GM18505 (cell line): ENCODE measurements at regions not wholly inside any gene's neighbourhood (a gene's known extent, or its start where the extent isn't known, plus 50 kb on each side); places are given as distances from the start of the nearest gene placed in this dataset.
"Not testable (repeated sequence)": the region's sequence is repeated elsewhere in the genome, so short reads cannot be mapped to it uniquely, and the experiment has no call there.

Experiments used
- ATAC-seq: cut with Tn5 transposase; IDR thresholded peaks from one replicate; pipeline ENCODE4 v1.9.1; 2021; ENCODE audit not compliant: unreplicated experiment

DNA sequence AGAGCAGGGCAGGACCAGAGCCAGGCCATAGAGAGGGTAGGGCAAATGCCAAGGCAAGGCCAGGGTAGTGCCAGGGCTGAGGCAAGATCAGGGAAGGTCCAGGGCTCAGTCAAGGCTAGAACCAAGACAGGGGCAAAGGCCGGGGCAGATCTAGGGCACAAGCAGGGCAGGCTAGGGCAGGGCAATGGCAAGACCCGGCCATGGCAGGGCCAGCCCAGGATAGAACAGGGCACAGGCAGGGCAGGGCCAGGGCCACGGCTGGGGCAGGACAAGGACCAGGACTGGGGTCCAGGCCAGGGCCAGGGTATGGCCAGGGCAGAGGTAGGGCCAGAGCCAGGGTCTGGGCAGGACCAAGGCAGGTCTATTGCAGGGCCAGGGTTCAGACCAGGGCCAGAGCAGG is 2873.2 kb downstream of the RPIA start:
- ATAC-seq = not testable (repeated sequence)

DNA sequence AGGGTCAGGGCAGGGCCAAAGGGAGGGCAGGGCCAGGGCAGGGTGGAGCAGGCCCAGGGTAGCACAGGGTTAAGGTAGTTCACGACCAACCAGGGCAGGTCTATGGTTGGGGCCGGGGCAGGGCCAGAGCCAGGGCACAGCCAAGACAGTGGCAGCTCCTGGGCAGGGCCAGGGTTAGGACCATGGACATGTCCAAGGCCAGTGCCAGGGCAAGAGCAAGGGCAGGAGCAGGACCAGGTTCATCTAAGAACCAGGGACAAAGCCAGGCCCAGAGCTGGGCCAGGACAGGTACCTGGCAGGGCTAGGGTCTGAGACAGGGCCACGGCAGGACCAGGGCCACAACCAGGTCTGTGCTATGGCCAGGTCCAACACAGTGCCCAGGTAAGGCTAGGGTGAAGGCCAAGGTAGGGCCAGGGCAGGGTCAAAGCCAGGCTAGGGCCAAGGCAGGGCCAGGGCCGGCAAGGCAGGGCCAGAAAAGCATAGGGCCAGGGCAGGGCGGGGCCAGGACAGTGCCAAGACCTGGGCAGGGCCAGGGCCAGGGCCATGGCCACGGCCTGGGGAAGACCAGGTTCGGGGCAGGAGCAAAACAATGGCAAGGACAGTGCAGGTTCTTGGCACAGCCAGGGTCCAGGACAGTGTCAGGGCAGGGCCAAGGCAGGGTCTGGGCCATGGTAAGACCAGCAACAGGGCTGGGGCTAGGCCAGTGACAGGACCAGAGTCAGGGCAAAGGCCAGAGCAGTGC is 2874.4 kb downstream of the RPIA start:
- ATAC-seq = not testable (repeated sequence)

DNA sequence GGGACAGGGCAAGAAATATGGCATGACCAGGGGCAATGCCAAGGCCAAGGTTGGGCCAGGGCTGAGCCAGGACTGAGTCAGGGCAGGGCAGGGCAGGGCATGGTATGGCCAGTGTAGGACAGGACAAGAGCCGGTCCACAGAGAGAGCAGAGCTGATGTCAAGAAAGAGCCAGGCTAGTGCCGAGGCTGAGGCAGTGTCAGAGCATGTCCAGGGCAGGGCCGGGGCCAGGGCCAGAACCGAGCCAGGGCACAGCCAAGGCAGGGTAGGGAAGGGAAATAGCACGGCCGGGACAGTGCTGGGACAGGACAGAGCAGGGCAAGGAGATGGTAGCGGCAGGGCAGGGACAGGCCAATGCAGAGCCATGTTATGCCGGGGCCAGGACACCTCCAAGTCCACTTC is 2875.1 kb downstream of the RPIA start:
- not testable (repeated sequence) for ATAC-seq

DNA sequence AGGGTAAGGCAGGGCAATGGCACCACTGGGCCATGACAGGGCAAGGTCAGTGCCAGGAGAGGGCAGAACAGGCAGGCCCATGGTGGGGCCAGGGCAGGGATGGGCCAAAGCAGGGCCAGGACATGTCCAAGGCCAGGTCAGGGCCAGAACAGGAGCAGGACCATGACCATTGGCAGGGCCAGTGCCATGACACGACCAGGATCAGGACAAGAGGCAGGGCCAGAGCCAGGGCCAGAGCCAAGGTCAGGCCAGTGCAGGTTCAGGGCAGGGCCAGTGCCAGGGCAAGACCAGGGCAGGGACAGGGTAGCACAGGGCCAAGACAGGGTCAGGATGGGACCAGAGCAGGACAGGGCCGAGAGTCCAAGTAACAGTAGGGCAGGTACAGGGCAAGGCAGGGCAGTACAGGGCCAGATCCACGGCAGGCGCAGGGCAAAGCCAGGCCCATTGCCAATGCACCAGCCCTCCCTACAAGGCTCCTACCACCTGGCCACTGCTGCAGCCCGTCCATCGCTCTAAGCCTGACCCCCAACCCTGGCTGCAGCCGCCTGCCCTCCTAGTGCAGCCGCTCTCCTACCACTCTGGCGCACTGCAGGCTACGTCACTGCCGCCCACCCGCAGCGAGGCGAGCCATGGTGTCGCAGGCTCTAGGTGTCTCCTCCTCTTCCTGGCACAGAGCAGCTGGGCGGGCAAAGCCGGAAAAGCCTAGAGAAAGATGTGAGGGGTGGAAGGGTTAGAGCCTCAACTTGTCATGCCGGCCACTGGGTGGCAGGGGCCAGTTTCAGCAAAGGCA is 2876.3 kb downstream of the RPIA start:
- not testable (repeated sequence) for ATAC-seq

DNA sequence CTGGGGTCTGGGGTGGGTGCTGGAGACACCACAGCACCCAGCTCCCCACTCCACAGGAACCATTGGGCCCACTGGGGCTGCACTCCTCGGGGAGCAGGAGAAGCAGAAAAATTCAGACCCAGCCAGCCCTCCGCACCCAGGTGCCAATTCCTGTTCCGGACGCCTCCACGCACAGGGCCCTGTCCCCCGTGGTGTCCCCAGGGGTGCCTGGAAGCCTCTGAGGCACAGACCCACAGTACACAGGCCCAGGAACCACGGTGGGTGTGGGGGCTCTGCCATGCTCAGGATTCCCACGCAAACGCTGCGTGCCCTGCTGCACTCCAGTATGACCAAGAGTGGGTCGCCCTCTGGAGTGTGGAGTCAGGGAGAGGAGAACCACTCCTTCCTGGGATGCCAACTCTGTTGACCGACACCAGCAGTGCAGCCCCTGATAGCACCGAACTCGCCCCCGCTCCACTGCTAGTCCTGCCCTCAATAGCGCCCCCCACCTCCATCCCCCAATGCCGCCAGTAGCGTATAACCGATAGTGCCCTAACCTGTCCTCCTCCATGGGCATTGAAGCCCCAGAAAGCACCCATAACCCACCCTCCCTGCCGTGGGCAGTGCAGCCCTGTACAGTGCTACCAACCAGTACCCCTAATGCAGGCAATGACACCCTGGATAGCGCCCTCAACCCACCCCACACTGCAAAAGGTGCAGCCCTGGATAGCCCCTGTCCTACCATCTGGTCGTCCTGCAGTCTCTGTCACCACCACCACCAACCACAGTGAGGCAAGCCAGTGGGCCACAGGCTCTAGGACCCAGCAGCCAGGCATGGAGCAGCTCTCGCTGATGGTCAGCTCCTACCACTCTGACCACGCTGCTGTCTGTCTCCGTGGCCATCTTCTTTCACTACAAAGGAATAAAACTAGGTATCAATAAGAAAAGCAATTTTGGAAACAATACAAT is 2877.2 kb downstream of the RPIA start:
- ATAC-seq = not testable (repeated sequence)

DNA sequence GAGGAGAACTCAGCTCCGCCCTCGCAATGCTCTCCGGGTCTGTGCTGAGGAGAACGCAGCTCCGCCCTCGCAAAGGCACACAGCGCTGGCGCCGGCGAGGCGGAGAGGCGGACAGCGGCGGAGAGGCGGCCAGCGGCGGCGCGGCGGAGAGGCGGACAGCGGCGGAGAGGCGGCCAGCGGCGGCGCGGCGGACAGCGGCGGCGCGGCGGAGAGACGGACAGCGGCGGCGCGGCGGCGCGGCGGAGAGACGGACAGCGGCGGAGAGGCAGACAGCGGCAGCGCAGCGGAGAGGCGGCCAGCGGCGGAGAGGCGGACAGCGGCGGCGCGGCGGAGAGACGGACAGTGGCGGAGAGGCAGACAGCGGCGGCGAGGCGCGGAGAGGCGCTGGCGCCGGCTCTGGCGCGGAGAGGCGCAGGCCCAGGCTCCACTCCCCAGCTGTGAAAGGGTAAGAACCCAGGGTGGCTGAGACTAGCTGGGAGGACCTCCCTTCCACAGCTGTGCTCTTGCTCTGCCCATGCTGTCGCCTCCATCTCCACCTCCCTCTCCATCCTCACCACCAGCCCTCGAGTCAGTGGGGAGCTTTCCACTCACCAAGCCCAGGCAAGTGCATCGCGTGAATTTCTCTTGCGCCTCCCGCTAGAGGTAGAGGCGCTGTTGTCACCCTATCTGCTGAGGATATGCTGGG is 2879.9 kb downstream of the RPIA start:
- not testable (repeated sequence) for ATAC-seq

DNA sequence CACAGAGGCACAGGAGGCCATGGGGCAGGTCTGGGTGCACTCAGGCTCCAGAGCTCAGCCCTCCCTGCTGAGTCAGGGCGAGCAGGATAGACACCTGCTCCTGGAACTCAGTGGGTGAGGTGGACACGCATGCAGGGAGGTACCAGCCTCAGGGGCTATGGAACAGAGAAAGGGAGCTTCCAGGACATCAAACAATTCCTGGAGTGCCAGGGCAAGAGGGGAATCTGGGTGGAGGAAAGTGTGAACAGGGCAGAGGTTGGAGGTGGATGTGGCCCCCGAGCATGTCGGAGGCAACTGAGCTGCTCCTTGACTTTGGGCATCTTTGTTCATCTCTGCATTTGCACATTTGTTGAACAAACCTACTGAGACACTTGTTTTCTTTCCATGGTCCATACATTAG is 2881.5 kb downstream of the RPIA start:
- ATAC-seq = not testable (repeated sequence)

DNA sequence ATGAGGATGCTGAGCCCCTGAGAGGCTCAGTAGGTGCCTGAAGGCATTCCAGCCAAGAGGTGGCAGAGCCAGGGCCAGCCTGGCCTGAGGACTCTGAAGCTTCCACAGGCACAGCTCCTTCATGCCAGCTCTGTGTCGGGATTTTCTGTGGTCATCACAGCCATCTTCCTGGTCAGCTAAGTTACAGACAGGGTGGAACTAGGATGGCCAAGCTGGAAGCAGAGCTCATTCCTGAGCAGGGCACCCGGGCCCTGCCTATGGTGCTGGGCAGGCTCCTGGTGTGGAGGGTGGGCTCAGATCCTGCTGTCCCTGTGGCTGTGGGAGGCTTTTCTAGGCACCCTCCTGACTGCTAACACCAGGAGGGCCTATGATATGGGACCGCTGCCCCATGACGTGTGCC is 2882.3 kb downstream of the RPIA start:
- ATAC-seq = not testable (repeated sequence)

DNA sequence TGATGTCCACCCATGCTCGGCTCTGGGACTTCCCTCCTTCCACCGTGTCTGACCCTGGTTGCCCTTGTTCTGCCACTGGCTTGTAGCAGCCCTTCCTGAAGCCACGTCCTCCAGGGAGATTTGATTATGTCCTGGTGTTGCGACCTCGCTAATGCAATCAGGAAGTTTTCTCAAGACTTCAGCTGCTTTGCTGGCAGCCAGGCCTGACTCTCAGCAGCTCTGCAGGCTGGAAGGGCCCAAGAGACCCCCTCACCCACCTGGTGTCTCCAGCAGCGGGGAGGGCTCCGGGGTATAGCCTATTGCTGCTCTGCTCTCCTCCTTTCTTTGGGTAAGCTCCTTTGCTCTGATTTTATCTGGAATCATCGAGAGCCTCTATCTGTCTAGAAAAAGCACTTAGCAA is 2882.8 kb downstream of the RPIA start:
- not testable (repeated sequence) for ATAC-seq

DNA sequence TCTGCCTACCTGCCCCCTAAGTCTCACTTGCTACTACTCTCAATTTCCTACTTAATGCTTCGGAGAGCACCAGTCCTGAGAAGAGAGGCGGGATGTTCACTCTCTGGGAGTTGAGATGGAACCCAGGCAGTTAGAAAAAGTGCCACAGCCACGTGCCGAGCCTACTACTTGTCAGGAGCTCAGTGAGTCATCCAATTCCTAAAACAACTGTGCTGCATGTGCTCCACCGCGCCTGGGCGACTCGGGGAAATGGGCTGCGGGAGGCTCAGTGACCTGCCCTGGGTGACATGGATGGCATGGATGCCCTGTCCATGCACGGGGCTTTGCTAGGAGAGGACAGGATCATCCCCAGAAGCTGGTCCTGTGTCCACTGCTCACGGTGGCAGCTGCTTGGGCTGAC is 2884.2 kb downstream of the RPIA start:
- ATAC-seq = not testable (repeated sequence)

DNA sequence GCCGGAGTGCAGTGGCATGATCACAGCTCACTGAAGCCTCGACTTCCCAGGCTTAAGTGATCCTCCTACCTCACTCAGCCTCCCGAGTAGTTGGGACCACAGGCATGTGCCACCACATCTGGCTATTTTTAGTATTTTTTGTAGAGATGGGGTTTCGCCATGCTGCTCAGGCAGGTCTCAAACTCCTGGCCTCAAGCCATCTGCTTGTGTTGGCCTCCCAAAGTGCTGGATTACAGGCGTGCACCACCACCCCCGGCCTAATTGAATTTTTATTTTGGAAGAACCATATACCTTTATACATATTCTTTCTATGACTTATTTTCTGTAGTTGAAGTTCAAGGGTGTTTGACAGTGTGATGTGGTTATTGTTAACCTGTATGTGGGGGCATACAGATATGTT is 2885.9 kb downstream of the RPIA start:
- ATAC-seq = not testable (repeated sequence)

DNA sequence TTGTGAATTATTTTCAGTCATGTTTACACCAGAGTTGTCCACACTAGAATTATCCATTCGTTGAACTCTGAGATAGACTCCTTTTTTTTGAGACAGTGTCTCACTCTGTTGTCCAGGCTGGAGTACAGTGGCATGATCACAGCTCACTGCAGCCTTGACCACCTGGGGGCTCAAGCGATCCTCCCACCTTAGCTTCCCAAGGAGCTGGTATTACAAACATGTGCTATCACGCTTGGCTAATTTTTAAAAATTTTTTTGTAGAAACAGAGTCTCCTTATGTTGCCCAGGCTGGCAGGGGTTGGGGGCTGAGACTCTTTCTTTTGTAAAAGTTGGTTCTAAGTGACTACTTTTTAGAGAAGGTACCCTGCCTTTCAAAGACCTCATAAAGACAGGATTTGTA is 2887.2 kb downstream of the RPIA start:
- ATAC-seq = not testable (repeated sequence)

DNA sequence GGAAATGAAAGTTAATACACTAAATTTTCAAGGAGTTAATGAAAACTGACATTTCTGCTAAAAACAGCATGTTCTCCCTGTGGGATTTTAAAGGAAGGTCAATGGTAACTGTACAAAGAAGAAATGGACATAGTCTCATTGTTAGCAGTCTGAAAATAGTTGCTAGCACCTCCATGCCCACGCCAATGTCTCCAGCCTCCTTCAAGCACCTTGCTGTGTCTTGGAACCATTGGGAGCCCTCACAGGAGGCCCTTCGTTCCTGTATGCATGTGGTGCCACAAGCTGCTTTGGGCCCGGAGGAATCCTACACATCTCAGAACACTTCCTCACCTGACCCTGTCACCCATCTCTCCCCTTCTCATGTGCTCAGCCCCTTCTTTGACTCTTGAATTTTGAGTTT is 2888.1 kb downstream of the RPIA start:
- ATAC-seq = not testable (repeated sequence)

DNA sequence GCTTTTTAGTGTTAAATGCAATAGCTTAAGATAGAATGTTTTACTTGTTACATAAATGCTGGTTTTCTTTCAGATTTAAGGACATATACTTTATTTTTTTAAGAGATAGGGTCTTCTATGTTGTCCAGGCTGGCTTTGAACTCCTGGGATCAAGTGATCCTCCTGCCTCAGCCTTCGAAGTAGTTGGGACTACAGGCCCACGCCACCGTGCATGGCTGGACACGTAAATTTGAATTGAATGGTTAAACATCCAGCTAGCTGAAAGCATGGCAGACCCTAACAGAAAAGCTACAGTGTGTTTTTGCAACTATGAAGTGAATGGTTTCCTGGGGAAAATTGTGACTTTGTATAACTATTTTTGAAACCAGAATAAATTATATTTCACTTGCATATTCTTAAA is 2888.6 kb downstream of the RPIA start:
- ATAC-seq = not testable (repeated sequence)

DNA sequence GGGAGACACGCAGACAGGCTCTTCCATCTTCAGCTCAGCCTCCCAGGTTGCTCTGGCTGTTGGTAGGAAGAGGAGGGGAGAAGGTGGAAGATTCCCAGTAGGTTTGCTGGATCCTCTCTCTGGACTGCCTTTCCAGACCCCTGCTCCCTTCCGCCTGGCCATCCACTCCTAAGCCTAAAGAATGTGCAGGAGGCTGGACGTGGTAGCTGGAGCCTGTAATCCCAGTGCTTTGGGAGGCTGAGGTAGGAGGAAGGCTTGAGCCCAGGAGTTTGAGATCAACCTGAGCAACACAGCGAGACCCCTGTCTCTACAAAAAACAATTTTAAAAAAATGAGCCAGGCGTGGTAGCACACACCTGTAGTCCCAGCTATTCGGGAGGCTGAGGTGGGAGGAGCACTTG is 2895.6 kb downstream of the RPIA start:
- ATAC-seq = not testable (repeated sequence)

DNA sequence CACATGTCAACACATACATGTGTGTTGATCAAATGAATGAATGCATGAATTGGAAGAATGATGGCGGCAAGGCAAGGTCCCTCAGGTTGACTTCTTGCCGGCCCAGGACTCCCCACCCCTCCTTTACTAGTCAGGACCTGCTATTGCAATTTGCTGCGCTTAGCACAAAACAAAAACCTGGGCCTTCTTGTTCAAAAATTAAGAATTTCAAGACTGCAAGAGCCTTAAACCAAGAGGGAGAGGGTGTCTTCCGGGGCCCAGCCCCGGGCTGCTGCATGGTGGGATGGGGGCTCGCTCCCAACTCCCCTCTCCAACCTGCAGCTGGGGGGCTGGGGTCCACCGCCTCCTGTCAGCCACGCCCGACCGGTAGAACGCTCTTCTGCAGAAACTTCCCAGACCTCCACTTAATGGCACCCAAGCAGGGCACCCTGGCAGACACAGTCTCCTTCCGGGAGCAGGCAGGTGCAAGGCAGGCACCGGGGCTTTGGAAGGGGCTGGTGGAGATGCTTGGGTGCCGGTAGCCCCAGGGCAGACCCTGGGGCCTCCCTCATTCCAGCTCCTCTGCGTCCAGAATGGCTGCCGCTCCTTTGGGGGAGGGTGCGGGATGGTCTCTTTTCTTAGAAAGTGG is 2896.5 kb downstream of the RPIA start:
- ATAC-seq = not testable (repeated sequence)

DNA sequence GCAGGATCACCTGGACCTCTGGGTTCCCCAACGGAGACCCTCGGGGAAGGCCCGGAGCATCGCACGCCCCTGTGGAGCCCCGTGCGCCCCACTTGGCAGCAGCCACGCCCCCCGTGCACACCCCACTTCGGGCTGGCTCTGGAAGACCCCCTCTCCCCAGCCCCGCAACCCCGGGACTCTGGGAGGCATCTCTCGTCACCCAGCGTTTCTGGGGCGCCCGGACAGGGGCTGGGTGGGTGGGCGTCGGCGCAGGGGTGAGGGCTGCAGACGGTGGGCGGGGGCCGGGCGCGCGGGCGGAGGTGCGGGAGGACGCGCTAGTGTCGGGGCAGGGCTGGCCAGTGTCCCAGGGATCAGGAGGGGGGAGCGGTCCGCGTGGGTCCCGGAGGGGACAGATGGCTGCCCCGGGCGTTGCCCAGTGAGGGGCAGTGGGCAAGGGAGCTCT is 2897.3 kb downstream of the RPIA start:
- ATAC-seq = not testable (repeated sequence)

DNA sequence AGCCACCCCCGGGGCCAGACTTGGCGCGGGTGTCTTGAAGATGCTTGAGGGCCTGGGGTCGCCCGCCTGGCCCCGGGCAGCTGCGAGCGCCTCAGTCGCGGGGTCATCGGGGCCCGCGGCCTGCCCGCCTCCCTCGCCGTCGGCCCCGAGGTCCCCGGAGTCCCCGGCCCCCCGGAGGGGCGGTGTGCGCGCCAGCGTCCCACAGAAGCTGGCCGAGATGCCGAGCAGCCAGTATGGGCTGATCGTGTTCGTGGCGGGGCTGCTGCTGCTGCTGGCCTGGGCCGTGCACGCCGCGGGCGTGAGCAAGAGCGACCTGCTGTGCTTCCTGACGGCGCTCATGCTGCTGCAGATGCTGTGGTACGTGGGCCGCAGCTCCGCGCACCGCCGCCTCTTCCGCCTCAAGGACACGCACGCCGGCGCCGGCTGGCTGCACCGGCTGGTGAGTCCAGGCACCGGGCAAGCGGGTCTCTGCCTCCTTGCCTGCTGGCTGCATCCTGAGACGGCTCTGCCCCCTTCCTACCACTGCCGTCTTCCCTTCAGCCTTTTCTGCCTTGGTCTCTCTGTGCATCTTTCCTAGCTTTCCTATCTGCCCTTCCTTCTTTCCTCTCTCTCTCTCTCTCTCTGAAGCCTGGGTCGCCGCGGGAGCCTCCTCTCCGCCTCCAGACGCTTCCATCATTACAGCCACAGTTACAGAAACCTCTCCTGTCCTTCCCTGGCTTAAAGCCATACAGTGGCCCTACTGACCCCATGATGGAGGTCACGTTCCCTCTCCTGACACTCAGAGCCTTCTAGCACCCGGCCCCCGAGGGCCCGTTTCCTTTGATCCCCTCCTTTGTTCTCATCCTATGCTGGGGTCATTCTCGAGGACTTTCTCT is 2898.2 kb downstream of the RPIA start:
- ATAC-seq = not testable (repeated sequence)

DNA sequence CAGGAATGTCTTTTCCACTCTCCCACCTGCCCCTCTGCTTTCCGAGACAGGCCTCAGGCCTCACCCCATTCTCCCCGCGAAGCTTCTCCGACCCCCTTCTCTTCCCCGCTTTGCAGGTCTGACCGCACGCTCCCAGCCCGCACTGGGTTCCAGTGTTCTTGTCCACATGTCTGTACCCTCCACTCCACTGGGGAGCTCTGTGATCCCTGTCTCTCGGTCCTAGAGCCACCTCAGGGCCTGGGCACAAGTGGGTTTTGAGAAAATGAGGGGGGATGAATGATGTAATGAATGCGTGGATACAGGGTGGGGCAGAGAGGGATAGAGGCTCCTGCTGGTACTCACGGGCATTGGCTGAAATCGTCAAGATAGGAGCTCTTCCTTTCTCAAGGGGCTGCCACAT is 2898.9 kb downstream of the RPIA start:
- ATAC-seq = not testable (repeated sequence)
